ENCODE measurements at regions not wholly inside any gene's neighbourhood (a gene's known extent, or its start where the extent isn't known, plus 50 kb on each side); places are given as distances from the start of the nearest gene placed in this dataset.
A peak's percentile ranks its signal among the peaks of the same experiment; 100 is the strongest.

DNA sequence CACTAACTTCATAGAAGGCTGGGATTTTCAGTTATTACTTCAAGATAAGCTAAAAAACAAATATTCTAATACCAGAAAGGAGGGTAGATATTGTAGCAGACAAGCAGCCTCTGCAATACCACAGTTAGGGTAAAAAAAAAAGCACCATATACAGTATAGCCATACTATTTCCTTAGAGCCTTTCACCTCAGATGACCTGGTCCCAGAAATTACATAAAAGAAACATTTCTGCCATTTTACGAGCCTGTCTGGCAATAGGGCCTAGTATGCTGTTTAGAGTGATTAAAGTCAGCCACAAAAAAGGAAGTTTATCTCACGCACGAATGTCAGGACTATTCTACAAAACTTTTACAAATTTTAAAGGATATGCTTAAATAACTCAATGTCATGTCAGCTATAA, 1016.6 kb downstream of the PLOD2 start:
- Histone ChIP-seq H3K4me3 (no peak overlapping the region), H3K36me3 (no peaks in the 10 kb centered on the region), H3K9me3 (no peaks in the 10 kb centered on the region), H3K27ac (no peak overlapping the region), H3K27me3 (no peaks in the 10 kb centered on the region), H3K4me1 (no peaks in the 10 kb centered on the region)
- no peak for DNase-seq
- WGBS, 2 donors, result 77 to 91% methylated on average over 3 of the region's 3 CpGs
- FAIRE-seq, result no peak
- TF ChIP-seq, protein P1, sequence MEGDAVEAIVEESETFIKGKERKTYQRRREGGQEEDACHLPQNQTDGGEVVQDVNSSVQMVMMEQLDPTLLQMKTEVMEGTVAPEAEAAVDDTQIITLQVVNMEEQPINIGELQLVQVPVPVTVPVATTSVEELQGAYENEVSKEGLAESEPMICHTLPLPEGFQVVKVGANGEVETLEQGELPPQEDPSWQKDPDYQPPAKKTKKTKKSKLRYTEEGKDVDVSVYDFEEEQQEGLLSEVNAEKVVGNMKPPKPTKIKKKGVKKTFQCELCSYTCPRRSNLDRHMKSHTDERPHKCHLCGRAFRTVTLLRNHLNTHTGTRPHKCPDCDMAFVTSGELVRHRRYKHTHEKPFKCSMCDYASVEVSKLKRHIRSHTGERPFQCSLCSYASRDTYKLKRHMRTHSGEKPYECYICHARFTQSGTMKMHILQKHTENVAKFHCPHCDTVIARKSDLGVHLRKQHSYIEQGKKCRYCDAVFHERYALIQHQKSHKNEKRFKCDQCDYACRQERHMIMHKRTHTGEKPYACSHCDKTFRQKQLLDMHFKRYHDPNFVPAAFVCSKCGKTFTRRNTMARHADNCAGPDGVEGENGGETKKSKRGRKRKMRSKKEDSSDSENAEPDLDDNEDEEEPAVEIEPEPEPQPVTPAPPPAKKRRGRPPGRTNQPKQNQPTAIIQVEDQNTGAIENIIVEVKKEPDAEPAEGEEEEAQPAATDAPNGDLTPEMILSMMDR (IDR thresholded peaks at IDR 0.05), result no peak
- intact Hi-C loops (cut with DNase I), result no loop called here
- ATAC-seq, result no peak

DNA sequence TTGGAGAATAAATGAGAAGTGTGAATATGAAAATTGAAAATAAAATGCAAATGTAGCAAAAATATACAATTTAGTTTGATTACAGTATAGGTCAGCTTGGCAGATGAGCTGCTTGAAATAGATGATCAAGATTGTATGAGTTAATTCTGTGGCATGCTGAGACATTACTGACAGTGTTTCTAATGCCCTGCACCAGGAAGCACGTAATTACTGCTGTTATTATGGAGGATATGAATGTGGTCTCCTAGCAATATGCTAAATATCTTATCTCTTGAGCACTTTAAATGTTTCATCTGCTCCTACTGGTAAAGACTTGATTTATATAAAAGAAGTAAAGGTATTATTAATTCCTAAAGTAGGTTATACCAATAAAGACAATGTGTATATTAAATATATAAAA, 1015.5 kb downstream of the PLOD2 start:
- DNase-seq, result no peak
- TF ChIP-seq, protein P1 (IDR thresholded peaks at IDR 0.05), result no peak
- intact Hi-C loops (cut with DNase I), result no loop called here

DNA sequence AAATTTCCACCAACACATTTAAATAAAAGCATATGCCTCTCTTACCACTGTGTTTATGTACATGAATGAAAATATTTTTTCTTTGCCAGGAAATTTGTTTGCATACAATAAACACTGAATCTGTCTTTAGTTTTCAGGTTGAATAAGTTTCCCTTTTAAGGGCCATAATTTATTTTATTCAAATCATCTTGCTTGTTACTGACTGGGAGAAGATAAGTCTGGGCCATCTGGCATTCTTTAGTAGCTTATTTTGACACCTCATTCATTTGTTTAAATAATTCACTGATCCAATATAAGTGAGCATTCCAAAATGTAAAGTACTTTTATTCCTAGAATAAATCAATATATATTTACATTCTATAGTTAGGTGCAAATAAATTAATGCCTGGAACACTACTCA, 1001.3 kb downstream of the PLOD2 start:
- H3K27me3 ChIP-seq, result no peaks in the 10 kb centered on the region
- H3K4me3 ChIP-seq, result peak overlapping the region in 1 of 4 donors; percentile 3
- TF ChIP-seq, protein P1 (IDR thresholded peaks at IDR 0.05), result no peak
- no peak overlapping the region for H3K27ac ChIP-seq
- H3K4me1 ChIP-seq, result no peaks in the 10 kb centered on the region
- FAIRE-seq, result no peak
- no peaks in the 10 kb centered on the region for H3K36me3 ChIP-seq
- no peak for ATAC-seq
- H3K9me3 ChIP-seq, result no peaks in the 10 kb centered on the region
- DNase-seq, result no peak
- intact Hi-C loops (cut with DNase I), result no loop called here

More for the DNA sequence above, 1015.5 kb downstream of the PLOD2 start:
- Histone ChIP-seq H3K9me3 (no peaks in the 10 kb centered on the region), H3K27ac (no peak overlapping the region), H3K27me3 (no peaks in the 10 kb centered on the region), H3K4me3 (no peak overlapping the region), H3K4me1 (no peaks in the 10 kb centered on the region), H3K36me3 (no peaks in the 10 kb centered on the region)
- FAIRE-seq (no peak), ATAC-seq (no peak)
- 29 to 33% methylated on average over 1 of the region's 1 CpG for WGBS, 2 donors

DNA sequence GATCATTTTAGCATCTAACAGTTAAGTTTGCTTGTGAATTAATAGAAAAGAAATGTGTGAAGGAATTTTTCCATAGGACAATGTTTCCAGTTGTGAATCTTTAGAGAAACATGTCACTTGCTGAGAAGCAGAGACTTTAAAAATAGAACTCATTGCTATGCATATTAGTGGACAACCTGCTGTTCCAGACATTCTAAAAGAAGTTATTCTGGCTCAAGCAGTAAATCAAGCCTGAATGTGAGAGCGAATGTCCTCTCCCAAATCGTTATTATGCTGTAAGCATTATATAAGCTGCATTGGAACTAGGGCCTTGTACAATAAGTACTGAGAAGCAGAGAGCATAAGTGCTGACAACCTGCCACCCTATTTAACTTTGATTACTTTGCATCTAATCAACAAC, 990.9 kb downstream of the PLOD2 start:
- Histone ChIP-seq H3K4me3 (no peak overlapping the region), H3K4me1 (no peaks in the 10 kb centered on the region), H3K36me3 (no peaks in the 10 kb centered on the region), H3K27ac (no peak overlapping the region), H3K9me3 (no peaks in the 10 kb centered on the region), H3K27me3 (no peaks in the 10 kb centered on the region)
- FAIRE-seq, result no peak
- TF ChIP-seq, protein P1 (IDR thresholded peaks at IDR 0.05), result no peak
- WGBS, 2 donors, result 54 to 73% methylated on average over 2 of the region's 2 CpGs
- no peak for DNase-seq
- intact Hi-C loops (cut with DNase I), result no loop called here
- no peak for ATAC-seq

DNA sequence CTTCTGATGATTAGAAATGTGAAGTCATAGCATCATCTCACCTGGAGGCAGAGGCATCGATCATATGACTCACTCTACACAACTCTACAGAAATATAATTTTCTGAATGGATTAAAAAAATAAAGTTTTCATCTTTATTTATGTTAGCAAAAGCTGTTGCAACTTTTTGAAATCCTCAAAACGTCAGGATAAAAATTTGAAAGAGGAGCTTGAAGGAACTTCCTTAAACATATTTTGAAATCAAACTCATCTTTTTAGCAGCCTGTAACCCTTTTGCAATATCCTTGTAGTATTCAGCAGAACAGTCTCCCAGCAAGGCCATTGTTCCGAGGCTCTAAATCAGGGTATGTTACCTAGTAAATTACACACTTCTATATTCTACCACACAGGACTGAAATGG, 985.4 kb downstream of the PLOD2 start:
- Histone ChIP-seq H3K4me1 (no peaks in the 10 kb centered on the region), H3K27ac (no peak overlapping the region), H3K36me3 (no peaks in the 10 kb centered on the region), H3K27me3 (no peaks in the 10 kb centered on the region), H3K9me3 (no peaks in the 10 kb centered on the region), H3K4me3 (no peak overlapping the region)
- intact Hi-C loops (cut with DNase I), result no loop called here
- ATAC-seq (no peak), FAIRE-seq (no peak), DNase-seq (no peak)
- 46 to 48% methylated on average over 3 of the region's 3 CpGs for WGBS, 2 donors
- TF ChIP-seq, protein P1 (IDR thresholded peaks at IDR 0.05), result no peak
